MV-4-11 (cell line): ENCODE measurements at regions not wholly inside any gene's neighbourhood (a gene's known extent, or its start where the extent isn't known, plus 50 kb on each side); places are given as distances from the start of the nearest gene placed in this dataset.

ENCODE experiments used
- DNase-seq: peaks from one replicate; lab custom pipeline; 2025; lab: John Stamatoyannopoulos, UW

DNA sequence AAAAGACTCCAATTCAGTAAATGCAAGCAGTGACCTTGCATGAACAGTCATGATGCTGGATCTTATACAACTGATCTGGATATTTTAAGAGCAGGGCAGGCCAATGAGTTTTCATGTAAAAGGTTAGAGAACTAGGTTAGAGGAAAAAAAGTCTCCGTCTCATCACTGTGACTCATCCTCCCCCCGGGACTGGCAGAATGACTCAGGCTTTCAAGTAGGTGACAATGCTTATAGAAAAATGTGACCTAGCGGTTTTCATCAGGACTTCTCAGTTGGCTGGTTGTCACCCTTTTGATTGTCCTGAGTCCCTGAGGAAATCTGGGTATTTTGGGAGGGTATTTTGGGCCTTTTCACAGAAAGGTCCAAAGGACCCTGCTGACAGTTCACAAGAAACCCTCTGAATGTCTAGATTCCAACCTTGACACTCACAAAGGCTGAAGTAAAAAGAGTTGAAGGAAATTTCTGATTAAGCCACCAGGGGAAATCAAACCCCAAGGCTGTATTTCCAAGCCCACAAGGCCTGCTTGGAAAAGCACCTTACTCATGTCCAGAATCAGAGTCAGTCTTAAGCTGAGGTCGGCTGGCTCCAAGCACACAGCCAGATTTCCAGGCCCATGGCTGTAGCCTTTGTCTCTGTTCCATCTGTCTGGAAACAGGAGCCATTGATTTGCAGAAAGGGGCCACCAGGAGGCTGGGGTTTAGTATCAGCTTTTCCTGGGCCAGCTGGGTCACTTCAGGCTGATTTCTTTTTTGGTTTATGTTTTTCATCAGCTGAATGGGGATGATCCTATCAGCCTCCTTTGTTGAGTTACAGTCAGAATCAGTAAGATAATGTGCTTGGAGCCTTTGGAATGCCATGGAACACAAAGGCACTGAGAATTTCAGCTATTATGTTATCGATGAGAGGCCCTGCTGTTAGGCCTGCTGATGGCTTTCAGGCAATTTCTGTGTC is 226.4 kb upstream of the HABP2 start:
- DNase-seq: peak; percentile 67

- DNase-seq: no peak
Observed at GRCh38 chr10:113329121-113329596, 223.7 kb upstream of the HABP2 start.

GRCh38 chr10:113331961-113332360 is 220.9 kb upstream of the HABP2 start:
- DNase-seq: no peak

DNA sequence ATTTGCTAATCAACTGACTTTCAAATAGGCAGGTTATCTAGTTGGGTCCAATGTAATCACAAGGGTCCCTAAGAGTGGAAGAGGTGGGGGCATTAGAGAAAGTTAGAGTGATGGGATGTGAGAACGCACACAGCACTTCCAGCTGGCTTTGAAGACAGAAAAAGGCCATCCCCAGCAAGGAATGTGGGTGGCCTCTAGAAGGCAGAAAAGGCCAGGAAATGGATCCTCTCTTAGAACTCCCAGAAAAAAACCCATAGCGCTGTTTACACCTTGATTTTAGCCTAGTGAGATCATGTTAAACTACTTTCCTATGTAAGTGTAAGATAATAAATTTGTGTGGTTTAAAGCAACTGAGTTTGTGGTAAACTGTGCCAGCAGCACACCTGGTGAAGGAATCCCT is 219.5 kb upstream of the HABP2 start:
- no peak for DNase-seq

GRCh38 chr10:113335592-113335991 is 217.3 kb upstream of the HABP2 start:
- no peak for DNase-seq

DNA sequence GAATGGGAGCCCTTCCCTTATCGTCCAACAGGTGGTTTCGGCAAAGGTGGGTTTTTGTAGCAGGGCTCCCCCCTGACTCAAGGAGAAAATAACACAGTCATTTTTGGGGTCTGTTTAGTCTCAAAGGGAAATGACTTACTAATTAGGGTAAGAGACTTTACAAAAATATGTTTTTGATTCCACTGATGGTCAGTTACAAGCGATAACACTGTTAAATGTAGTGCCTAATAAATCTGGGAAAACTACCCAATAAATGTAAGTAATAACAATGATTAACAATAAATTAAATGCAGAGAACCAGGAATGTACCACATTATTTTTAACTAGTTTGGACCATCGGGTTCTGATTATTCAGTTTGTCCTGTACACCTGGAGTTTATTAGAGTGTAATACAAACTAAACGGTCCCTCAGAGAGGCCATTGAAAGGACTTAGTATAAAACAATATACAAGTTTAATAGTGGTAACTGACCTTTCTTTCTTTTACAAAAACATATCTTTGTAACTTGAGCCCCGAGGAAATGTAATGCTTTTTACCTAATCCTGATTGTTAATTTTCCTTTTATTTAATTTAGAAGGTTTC is 216.2 kb upstream of the HABP2 start:
- DNase-seq: no peak

DNA sequence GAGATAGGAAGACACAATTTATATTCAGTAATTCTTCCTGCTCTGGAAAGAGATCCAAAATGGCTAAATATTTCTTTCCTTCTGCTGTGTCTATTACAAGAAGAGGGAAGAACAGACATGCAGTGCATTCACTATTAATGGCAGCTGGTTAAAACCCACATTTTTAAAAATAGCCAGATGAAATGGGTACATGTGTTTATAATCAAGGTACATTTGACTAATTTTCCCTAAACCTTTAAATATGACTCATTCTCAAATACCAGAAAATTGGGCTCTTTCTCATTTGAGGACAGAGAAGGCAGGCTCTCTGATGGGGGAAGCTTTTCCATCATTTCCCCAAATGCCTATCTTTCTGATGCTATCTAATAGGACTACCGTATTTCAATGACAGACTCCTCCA is 215.7 kb upstream of the HABP2 start:
- no peak for DNase-seq

DNA sequence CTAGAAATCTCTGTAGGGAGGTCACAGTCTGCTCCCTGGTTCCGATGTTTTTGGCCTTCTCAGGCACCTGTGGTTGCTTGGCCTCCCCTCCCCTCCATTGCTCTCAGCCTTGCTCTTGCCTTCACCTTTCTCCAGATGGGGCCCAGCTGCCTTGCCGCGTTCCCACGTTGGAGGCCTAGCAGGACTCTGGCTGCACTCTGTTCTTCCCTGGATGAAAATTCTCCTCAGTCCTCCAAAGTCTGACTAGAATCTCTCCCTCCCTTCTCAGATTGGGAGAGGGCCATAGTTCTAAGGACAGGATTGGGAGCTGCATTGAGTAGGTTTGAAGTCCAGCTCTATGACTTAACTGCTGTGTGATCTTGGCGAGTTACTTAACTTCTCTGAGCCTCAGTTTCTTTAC is 213.7 kb upstream of the HABP2 start:
- no peak for DNase-seq

DNA sequence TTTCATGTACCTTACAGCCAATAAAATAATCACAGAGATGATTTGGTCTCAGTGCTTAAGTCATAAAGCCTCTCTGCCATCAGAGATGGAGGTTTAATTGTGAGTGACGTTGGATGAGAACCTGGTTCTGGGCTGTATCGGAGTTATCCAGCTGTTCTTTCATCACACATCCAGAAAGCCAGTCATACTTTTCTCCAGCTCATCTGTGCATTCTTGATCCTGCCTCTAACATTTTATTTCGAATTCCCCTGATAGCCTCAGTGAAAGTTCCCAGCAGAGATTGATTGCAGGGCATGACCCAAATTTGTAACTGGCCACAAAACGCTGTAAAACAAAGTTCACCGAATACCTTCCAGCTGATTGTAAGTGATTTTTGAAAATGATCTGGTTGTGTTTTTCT is 212.6 kb upstream of the HABP2 start:
- DNase-seq: no peak

DNA sequence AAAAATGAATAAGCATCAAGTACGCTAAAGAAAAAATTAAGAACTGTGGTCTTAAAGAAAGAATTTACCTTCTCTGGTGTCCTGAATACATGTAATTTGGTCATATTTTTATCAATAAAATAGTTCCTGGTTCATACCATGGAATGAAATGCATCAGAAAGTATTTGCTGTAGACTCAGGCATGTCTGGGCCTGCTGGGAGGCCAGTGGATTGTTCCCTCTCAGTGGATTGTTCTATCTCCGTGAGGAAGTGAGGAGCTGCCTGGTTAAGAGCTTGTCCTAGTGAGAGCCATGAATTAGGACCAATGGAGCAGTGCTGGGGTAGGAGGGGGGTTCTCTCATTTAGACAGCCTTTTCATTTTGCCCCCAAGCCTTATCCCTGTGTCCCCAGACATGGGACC is 211.7 kb upstream of the HABP2 start:
- no peak for DNase-seq

- no peak for DNase-seq
Observed at GRCh38 chr10:113345826-113346624, 206.8 kb upstream of the HABP2 start.

GRCh38 chr10:113347508-113347907 is 205.3 kb upstream of the HABP2 start:
- DNase-seq: no peak

- DNase-seq: no peak
Observed at GRCh38 chr10:113348694-113349093, 204.2 kb upstream of the HABP2 start.

DNA sequence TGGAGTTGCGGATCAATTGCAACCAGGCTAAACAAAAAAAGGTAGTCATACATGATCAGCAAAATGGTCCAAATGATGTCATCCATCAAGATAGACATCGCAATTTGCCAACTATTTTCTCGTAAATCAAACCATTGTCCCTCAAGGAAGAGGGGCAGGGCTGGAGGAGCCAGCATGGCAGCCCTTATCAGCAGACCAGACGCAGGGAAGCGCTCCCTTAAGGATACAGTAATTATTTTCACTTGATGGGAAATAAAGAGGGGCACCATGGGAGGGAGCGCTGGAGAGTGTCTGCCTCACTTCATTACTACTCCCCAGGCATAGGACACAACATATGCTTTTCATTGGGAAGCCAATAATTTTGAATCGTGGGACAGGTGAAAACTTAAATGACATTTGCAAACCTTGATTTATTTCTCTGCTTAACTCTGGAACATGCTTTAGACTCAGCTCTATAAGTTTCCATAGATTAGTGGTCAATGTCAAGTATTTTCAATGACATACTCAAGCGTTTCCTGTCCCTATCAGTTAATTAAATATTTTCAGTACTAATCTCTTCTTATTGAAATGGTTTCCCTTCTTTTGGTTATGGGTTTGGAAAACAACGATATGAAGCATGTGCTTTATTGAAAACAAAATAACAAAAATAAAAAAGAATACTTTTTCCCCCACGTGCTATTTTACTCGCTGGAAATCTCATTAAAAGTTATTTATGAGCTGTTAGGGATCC is 202.4 kb upstream of the HABP2 start:
- DNase-seq: no peak

GRCh38 chr10:113354711-113355110 is 198.1 kb upstream of the HABP2 start:
- DNase-seq: no peak

- no peak for DNase-seq
Observed at GRCh38 chr10:113356794-113357680, 195.8 kb upstream of the HABP2 start.

DNA sequence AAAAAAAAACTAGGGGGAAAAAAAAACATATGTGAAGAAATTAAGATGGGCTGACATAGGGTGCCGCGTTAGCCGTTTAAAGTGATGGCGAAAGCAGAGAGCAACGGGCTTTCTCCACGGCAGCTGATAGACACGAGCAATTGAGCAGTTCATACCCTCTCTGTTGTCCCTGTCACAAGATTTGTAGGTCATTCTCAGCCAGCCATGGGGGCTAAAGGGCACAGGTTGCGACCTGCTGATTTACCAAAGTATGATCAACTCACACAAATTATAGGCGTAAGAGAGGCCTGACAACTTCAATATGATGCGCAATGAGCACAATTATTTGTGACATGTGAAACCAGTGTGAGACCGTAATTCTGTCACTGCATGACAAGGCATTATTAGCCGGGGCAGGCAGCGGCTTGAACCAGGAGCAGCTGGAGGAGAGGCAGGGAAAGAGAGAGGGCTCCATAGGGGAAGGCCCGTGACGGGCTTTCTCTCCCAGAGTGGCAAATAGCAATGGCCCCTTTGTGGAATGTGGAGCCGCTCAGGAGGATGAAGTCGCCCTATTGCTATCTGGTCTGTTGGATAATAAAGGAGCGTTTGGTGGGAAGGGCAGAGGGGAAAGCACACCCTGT is 195.1 kb upstream of the HABP2 start:
- DNase-seq: no peak

DNA sequence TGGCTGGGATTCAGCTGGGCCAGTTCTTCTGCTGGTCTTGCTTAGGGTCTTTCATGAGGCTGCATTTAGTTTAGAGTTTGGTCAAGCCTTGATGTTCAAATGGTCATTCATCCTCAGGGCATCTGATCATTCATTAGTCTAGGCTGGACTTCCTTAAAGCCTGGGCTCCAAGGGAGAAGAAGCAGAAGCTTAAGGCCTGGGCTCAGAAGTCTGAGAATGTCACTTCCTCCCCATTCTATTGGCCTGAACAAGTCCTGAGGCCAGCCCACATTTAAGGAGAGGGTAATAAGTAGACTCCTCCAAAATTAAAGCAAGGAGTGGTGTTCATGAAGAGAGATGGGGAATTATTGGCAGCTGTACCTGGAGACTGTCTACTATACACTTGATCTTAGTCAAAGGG is 193.2 kb upstream of the HABP2 start:
- DNase-seq: peak; percentile 42

DNA sequence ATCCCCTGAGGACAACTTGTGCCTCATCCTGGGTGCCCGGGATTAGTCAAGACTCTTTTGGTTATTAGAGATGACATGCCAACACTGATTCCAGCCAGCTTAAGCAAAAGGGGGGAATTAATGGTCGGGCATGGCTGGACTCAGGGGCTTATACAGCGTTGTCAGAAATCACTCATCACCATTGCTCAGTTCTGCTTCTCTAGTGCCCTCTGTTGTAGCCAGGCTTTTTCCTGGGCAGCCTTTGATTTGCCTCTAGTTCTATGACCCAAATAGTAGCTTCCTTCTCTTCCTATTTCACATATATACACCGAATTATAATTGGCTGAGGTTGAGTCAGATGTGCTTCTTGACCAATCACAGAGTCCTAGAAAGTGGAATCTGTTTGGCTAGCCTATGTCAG is 192.0 kb upstream of the HABP2 start:
- peak; percentile 28 for DNase-seq

DNA sequence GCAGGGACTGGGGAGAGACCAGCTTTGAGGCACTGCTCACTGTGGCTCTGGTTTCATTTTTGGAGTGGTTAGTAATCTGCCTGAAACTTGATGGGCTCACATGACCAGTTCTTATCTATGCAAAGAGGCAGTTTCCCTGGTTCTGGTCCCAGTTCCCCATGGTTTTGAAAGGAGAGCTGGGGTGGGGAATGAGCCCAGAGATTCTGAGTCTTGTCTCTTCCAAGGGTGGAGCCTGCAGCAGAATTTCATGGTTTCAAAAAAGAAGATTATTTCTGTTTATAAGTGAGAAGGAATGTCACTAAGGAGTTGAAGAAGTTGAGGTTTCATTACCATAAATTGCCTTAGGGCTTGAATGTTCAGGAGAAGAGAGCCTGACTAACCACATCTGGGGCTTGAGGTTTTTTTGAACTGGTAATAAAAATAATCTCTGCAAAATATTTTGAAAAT is 190.2 kb upstream of the HABP2 start:
- DNase-seq: no peak
